OCI-LY1 (cell line): ENCODE measurements at regions not wholly inside any gene's neighbourhood (a gene's known extent, or its start where the extent isn't known, plus 50 kb on each side); places are given as distances from the start of the nearest gene placed in this dataset.

ENCODE experiments used
- H2AFZ ChIP-seq: fragments of 200-600 bp; sonication (generic), shearing (Covaris generic); 2 replicates; pipeline ENCODE4 v1.6.0; 2014; ENCODE audit warnings: antibody characterized with exemption, mild to moderate bottlenecking, low read length
- H3F3A ChIP-seq: fragments of 200-600 bp; sonication (generic), shearing (Covaris generic); 2 replicates; pipeline ENCODE4 v1.6.0; 2014; ENCODE audit warnings: mild to moderate bottlenecking, antibody characterized with exemption, low read length, moderate library complexity; ENCODE audit not compliant: insufficient read depth
- H3K27ac ChIP-seq: fragments of 200-600 bp; sonication (generic); 2 replicates; pipeline ENCODE4 v1.5.1; 2014; ENCODE audit warnings: low read length, mixed run types, mild to moderate bottlenecking, low read depth; ENCODE audit not compliant: poor library complexity, severe bottlenecking
- H3K27me3 ChIP-seq: fragments of 200-600 bp; sonication (generic); 2 replicates; pipeline ENCODE4 v1.6.0; 2014; ENCODE audit warnings: antibody characterized with exemption, mild to moderate bottlenecking, low read length, moderate library complexity; ENCODE audit not compliant: insufficient read depth
- H3K36me3 ChIP-seq: fragments of 200-600 bp; sonication (generic); 2 replicates; pipeline ENCODE4 v1.6.1; 2014; ENCODE audit warnings: mild to moderate bottlenecking, antibody characterized with exemption, low read length, moderate library complexity, mixed read lengths; ENCODE audit not compliant: insufficient read depth
- H3K4me1 ChIP-seq: fragments of 200-600 bp; sonication (generic); 2 replicates; pipeline ENCODE4 v1.5.1; 2014; ENCODE audit warnings: mild to moderate bottlenecking, low read length, moderate library complexity; ENCODE audit not compliant: insufficient read depth, severe bottlenecking
- H3K4me2 ChIP-seq: fragments of 200-600 bp; sonication (generic), shearing (Covaris generic); 2 replicates; pipeline ENCODE4 v1.6.1; 2014; ENCODE audit warnings: low read length
- H3K4me3 ChIP-seq: fragments of 200-600 bp; sonication (generic); 2 replicates; pipeline ENCODE4 v1.5.1; 2014; ENCODE audit warnings: low read length, low read depth, mild to moderate bottlenecking, mixed read lengths; ENCODE audit not compliant: poor library complexity, severe bottlenecking
- H3K79me2 ChIP-seq: fragments of 200-600 bp; shearing (Covaris generic); 2 replicates; pipeline ENCODE4 v1.6.1; 2016; ENCODE audit warnings: mixed run types, low read length, mixed read lengths; ENCODE audit not compliant: insufficient read depth
- H3K9ac ChIP-seq: fragments of 200-600 bp; sonication (generic), shearing (Covaris generic); 2 replicates; pipeline ENCODE4 v1.6.1; 2014; ENCODE audit warnings: mild to moderate bottlenecking, low read length, mixed read lengths
- H3K9me2 ChIP-seq: fragments of 200-600 bp; sonication (generic), shearing (Covaris generic); 2 replicates; pipeline ENCODE4 v1.6.1; 2014; ENCODE audit warnings: low read depth, mild to moderate bottlenecking, low read length, mixed read lengths
- H3K9me3 ChIP-seq: fragments of 200-600 bp; shearing (Covaris generic); 2 replicates; pipeline ENCODE4 v1.6.1; 2014; ENCODE audit warnings: low read length, mixed read lengths
- H4K20me1 ChIP-seq: fragments of 200-600 bp; sonication (generic), shearing (Covaris generic); 2 replicates; pipeline ENCODE4 v1.6.0; 2016; ENCODE audit warnings: mild to moderate bottlenecking, low read length; ENCODE audit not compliant: insufficient read depth
- CTCF ChIP-seq: fragments of 200-600 bp; sonication (generic), shearing (Covaris generic); IDR thresholded peaks from 2 replicates; pipeline ENCODE4 v1.5.1; 2017; ENCODE audit warnings: mild to moderate bottlenecking, antibody characterized with exemption, low read length, moderate library complexity, mixed read lengths
- EZH2 ChIP-seq: fragments of 200-600 bp; sonication (generic), shearing (Covaris generic); IDR thresholded peaks from 2 replicates; pipeline ENCODE4 v1.8.0; 2017; ENCODE audit warnings: borderline replicate concordance, mixed run types, mild to moderate bottlenecking, antibody characterized with exemption, low read length, moderate library complexity, mixed read lengths

- H3K36me3 ChIP-seq: no peaks in the 10 kb centered on the region
- no peaks in the 10 kb centered on the region for H3F3A ChIP-seq
- H4K20me1 ChIP-seq: no peaks in the 10 kb centered on the region
- TF ChIP-seq CTCF (no peak), EZH2 (no peak)
- H2AFZ ChIP-seq: no peak overlapping the region
- H3K27me3 ChIP-seq: no peaks in the 10 kb centered on the region
- H3K27ac ChIP-seq: no peak overlapping the region
- no peaks in the 10 kb centered on the region for H3K9me2 ChIP-seq
- H3K4me1 ChIP-seq: no peaks in the 10 kb centered on the region
- no peaks in the 10 kb centered on the region for H3K9me3 ChIP-seq
- H3K4me2 ChIP-seq: no peak overlapping the region
- no peaks in the 10 kb centered on the region for H3K79me2 ChIP-seq
- H3K9ac ChIP-seq: no peak overlapping the region
- no peak overlapping the region for H3K4me3 ChIP-seq
Measured at GRCh38 chr6:77055711-77056110, 407.6 kb downstream of the HTR1B start.

- TF ChIP-seq CTCF: no peak
- TF ChIP-seq EZH2: no peak
- Histone ChIP-seq H3F3A (no peaks in the 10 kb centered on the region), H3K27me3 (no peaks in the 10 kb centered on the region), H3K4me3 (no peak overlapping the region), H3K27ac (no peak overlapping the region), H3K79me2 (no peaks in the 10 kb centered on the region), H3K9me2 (no peaks in the 10 kb centered on the region), H3K9me3 (no peaks in the 10 kb centered on the region), H2AFZ (no peak overlapping the region), H3K9ac (no peak overlapping the region), H3K4me2 (no peak overlapping the region), H4K20me1 (no peaks in the 10 kb centered on the region), H3K4me1 (no peaks in the 10 kb centered on the region), H3K36me3 (no peaks in the 10 kb centered on the region)
Measured at GRCh38 chr6:77040568-77041195, 422.6 kb downstream of the HTR1B start.

- TF ChIP-seq EZH2 (no peak), CTCF (no peak)
- no peak overlapping the region for H2AFZ ChIP-seq
- H4K20me1 ChIP-seq: no peaks in the 10 kb centered on the region
- H3K4me1 ChIP-seq: no peaks in the 10 kb centered on the region
- no peaks in the 10 kb centered on the region for H3F3A ChIP-seq
- no peaks in the 10 kb centered on the region for H3K9me2 ChIP-seq
- no peaks in the 10 kb centered on the region for H3K9me3 ChIP-seq
- H3K27me3 ChIP-seq: no peaks in the 10 kb centered on the region
- no peak overlapping the region for H3K9ac ChIP-seq
- no peaks in the 10 kb centered on the region for H3K79me2 ChIP-seq
- no peak overlapping the region for H3K4me2 ChIP-seq
- H3K36me3 ChIP-seq: no peaks in the 10 kb centered on the region
- no peak overlapping the region for H3K4me3 ChIP-seq
- no peak overlapping the region for H3K27ac ChIP-seq
Measured at GRCh38 chr6:77038807-77039206, 424.5 kb downstream of the HTR1B start.
